Neural cell (in vitro differentiated cells): ENCODE measurements at regions not wholly inside any gene's neighbourhood (a gene's known extent, or its start where the extent isn't known, plus 50 kb on each side); places are given as distances from the start of the nearest gene placed in this dataset.

Experiments
- CTCF ChIP-seq: fragments of 450-650 bp; IDR thresholded peaks from 2 replicates; pipeline ENCODE4 v1.5.1; 2014; ENCODE audit warnings: antibody characterized with exemption, mild to moderate bottlenecking, moderate library complexity; ENCODE audit not compliant: poor library complexity, severe bottlenecking
- EZH2 ChIP-seq: fragments of 200-600, 300-800 bp; shearing (Covaris generic), sonication (generic); IDR thresholded peaks from 2 replicates; pipeline ENCODE4 v1.6.1; 2014; ENCODE audit warnings: antibody characterized with exemption, low read length, borderline replicate concordance, mild to moderate bottlenecking; ENCODE audit not compliant: insufficient read depth, poor library complexity, severe bottlenecking

- TF ChIP-seq EZH2 (no peak), CTCF (no peak)
These were observed 371.4 kb upstream of the TMTC1 start for GRCh38 chr12:30155001-30155730.
